A673 (cell line): ENCODE measurements at regions not wholly inside any gene's neighbourhood (a gene's known extent, or its start where the extent isn't known, plus 50 kb on each side); places are given as distances from the start of the nearest gene placed in this dataset.

Source experiments
- CTCF ChIP-seq: fragments of 300-800, 200-600 bp; sonication (generic); conservative IDR thresholded peaks from 2 replicates; pipeline ENCODE4 v1.5.1; 2017; ENCODE audit warnings: low read depth, mild to moderate bottlenecking, antibody characterized with exemption, low read length, moderate library complexity, mixed read lengths
- EZH2 ChIP-seq: fragments of 200-600 bp; sonication (generic); IDR thresholded peaks from 2 replicates; pipeline ENCODE4 v1.6.1; 2017; ENCODE audit warnings: borderline replicate concordance, low read depth, mild to moderate bottlenecking, mixed read lengths, antibody characterized with exemption, low read length; ENCODE audit not compliant: poor library complexity, severe bottlenecking

- TF ChIP-seq EZH2: no peak
- TF ChIP-seq CTCF: no peak
These were observed 127.3 kb downstream of the RFLNA start for GRCh38 chr12:124422142-124422569.
